ENCODE measurements at regions not wholly inside any gene's neighbourhood (a gene's known extent, or its start where the extent isn't known, plus 50 kb on each side); places are given as distances from the start of the nearest gene placed in this dataset.

- TF ChIP-seq HIC1 (tag by site-specific recombination; IDR thresholded peaks at IDR 0.05) (no peak), SCRT1 (tag by site-specific recombination; IDR thresholded peaks at IDR 0.05; ENCODE audit: borderline replicate concordance) (peak; percentile 45; the same call in 1 of the 2 replicates), ZNF335 (tag by site-specific recombination; conservative IDR thresholded peaks at IDR 0.05) (peak; percentile 87), ZNF266 (tag by site-specific recombination; IDR thresholded peaks at IDR 0.05; ENCODE audit: low read depth) (no peak), FEZF1 (tag by site-specific recombination; IDR thresholded peaks at IDR 0.05) (peak; percentile 63), BCL6B (tag by site-specific recombination; IDR thresholded peaks at IDR 0.05) (peak; percentile 92), ZNF292 (tag by site-specific recombination; IDR thresholded peaks at IDR 0.05; ENCODE audit: borderline replicate concordance, low read depth) (no peak), ZSCAN16 (tag by site-specific recombination; IDR thresholded peaks at IDR 0.05) (0 out of 2 replicates have a peak, but pooled peaks have one; percentile 30), PRDM10 (tag by site-specific recombination; IDR thresholded peaks at IDR 0.05) (peak; percentile 84), ZBTB21 (tag by site-specific recombination; IDR thresholded peaks at IDR 0.05) (peak; percentile 10; the same call in 1 of the 2 replicates), ZNF561 (tag by site-specific recombination; IDR thresholded peaks at IDR 0.05; ENCODE audit: borderline replicate concordance) (peak; percentile 70; the same call in 1 of the 2 replicates), ZFP37 (tag by site-specific recombination; IDR thresholded peaks at IDR 0.05) (no peak), ZFP69B (tag by site-specific recombination; IDR thresholded peaks at IDR 0.05) (no peak), ZNF398 (tag by site-specific recombination; IDR thresholded peaks at IDR 0.05) (peak; percentile 45; the same call in 1 of the 2 replicates), ZNF221 (tag by site-specific recombination; IDR thresholded peaks at IDR 0.05; ENCODE audit: borderline replicate concordance) (no peak), ZBTB44 (tag by site-specific recombination; IDR thresholded peaks at IDR 0.05) (no peak), ZNF140 (tag by site-specific recombination; IDR thresholded peaks at IDR 0.05) (0 out of 2 replicates have a peak, but pooled peaks have one; percentile 2), YY2 (tag by site-specific recombination; IDR thresholded peaks at IDR 0.05) (peak; percentile 69), GFI1B (tag by site-specific recombination; IDR thresholded peaks at IDR 0.05) (no peak), ZBTB11 (tag by site-specific recombination; conservative IDR thresholded peaks at IDR 0.05; ENCODE audit: low read depth) (no peak), ZSCAN30 (tag by site-specific recombination; IDR thresholded peaks at IDR 0.05) (peak; percentile 49; the same call in 1 of the 2 replicates), SP7 (tag by site-specific recombination; IDR thresholded peaks at IDR 0.05) (no peak), ZNF157 (tag by site-specific recombination; IDR thresholded peaks at IDR 0.05) (no peak)
These were observed 75.9 kb upstream of the RNU6-1 start (continued) for GRCh38 chr15:67915461-67916374.

All from HEK293 (cell line).